HG03460 (cell line): ENCODE measurements at regions not wholly inside any gene's neighbourhood (a gene's known extent, or its start where the extent isn't known, plus 50 kb on each side); places are given as distances from the start of the nearest gene placed in this dataset.
"Not testable (repeated sequence)": the region's sequence is repeated elsewhere in the genome, so short reads cannot be mapped to it uniquely, and the experiment has no call there.

ENCODE experiments used
- ATAC-seq: cut with Tn5 transposase; IDR thresholded peaks from one replicate; pipeline ENCODE4 v1.9.1; 2021; ENCODE audit not compliant: unreplicated experiment

GRCh38 chr16:63200940-63201339, 1164.7 kb upstream of the CDH8 start:
- ATAC-seq, result no peak

GRCh38 chr16:63195336-63195735, 1159.1 kb upstream of the CDH8 start:
- no peak for ATAC-seq

GRCh38 chr16:63192980-63193379, 1156.7 kb upstream of the CDH8 start:
- ATAC-seq, result no peak

GRCh38 chr16:63188086-63188771, 1152.0 kb upstream of the CDH8 start:
- ATAC-seq, result no peak

- no peak for ATAC-seq
Observed at GRCh38 chr16:63187638-63188037, 1151.4 kb upstream of the CDH8 start.

GRCh38 chr16:63185235-63185780, 1149.1 kb upstream of the CDH8 start:
- ATAC-seq, result no peak

GRCh38 chr16:63183743-63184142, 1147.5 kb upstream of the CDH8 start:
- ATAC-seq, result no peak

GRCh38 chr16:63175313-63175712, 1139.1 kb upstream of the CDH8 start:
- no peak for ATAC-seq

- no peak for ATAC-seq
Observed at GRCh38 chr16:63174801-63175200, 1138.6 kb upstream of the CDH8 start.

GRCh38 chr16:63171545-63171944, 1135.3 kb upstream of the CDH8 start:
- no peak for ATAC-seq

- no peak for ATAC-seq
Observed at GRCh38 chr16:63169100-63169499, 1132.9 kb upstream of the CDH8 start.

GRCh38 chr16:63157818-63158217, 1121.6 kb upstream of the CDH8 start:
- ATAC-seq, result no peak

- no peak for ATAC-seq
Observed at GRCh38 chr16:63146251-63146650, 1110.0 kb upstream of the CDH8 start.

- ATAC-seq, result no peak
Observed at GRCh38 chr16:63145411-63145810, 1109.2 kb upstream of the CDH8 start.

- no peak for ATAC-seq
Observed at GRCh38 chr16:63135069-63135468, 1098.8 kb upstream of the CDH8 start.

GRCh38 chr16:63131503-63131902, 1095.3 kb upstream of the CDH8 start:
- no peak for ATAC-seq

- no peak for ATAC-seq
Observed at GRCh38 chr16:63130942-63131341, 1094.7 kb upstream of the CDH8 start.

GRCh38 chr16:63129411-63130125, 1093.3 kb upstream of the CDH8 start:
- ATAC-seq, result no peak

- ATAC-seq, result not testable (repeated sequence)
Observed at GRCh38 chr16:63119905-63120304, 1083.7 kb upstream of the CDH8 start.

- no peak for ATAC-seq
Observed at GRCh38 chr16:63100082-63100481, 1063.8 kb upstream of the CDH8 start.

- no peak for ATAC-seq
Observed at GRCh38 chr16:63096857-63097256, 1060.6 kb upstream of the CDH8 start.

- ATAC-seq, result no peak
Observed at GRCh38 chr16:63092736-63093135, 1056.5 kb upstream of the CDH8 start.
